ENCODE measurements at regions not wholly inside any gene's neighbourhood (a gene's known extent, or its start where the extent isn't known, plus 50 kb on each side); places are given as distances from the start of the nearest gene placed in this dataset.

GRCh38 chr7:46198701-46199100 lies 277.6 kb upstream of the IGFBP3 start:
- H3K79me1 ChIP-seq (ENCODE audit: low read depth, low read length): no peaks in the 10 kb centered on the region
- no peak overlapping the region for H4K91ac ChIP-seq (replicated peaks; ENCODE audit: insufficient read length, low read length)
- no peak for DNase-seq (ENCODE audit: low read depth in 1 of 2, low spot score in 2 of 2)
- no peak overlapping the region for H2BK12ac ChIP-seq (ENCODE audit: low read depth, low read length)
- no peaks in the 10 kb centered on the region for H3K4me1 ChIP-seq (replicated peaks in 1 of 4; ENCODE audit: control insufficient read depth in 3 of 4, insufficient read depth in 4 of 4, low read length in 3 of 4)
- H3K18ac ChIP-seq (ENCODE audit: extremely low read depth, low read length): no peak overlapping the region
- no peaks in the 10 kb centered on the region for H3K36me3 ChIP-seq (ENCODE audit: control insufficient read depth in 2 of 4, insufficient read depth in 4 of 4, low read length in 3 of 4)
- ChIA-PET CTCF (ENCODE audit: partially characterized antibody) (interaction anchor here (1.0 to 1.5 kb wide), 2 partner anchors 8 to 276 kb away, joined by 3 to 4 read pairs; no protein-coding TSS in a partner anchor), POLR2A (ENCODE audit: partially characterized antibody) (no interaction called here)
- H3K4me3 ChIP-seq (ENCODE audit: extremely low read depth in 1 of 4, insufficient read depth in 2 of 4, low read depth in 3 of 4, low read length in 4 of 4): no peak overlapping the region
- no peak overlapping the region for H3K4me2 ChIP-seq (ENCODE audit: insufficient read depth in 1 of 2, low read depth in 2 of 2, low read length in 2 of 2)
- 93% methylated on average over 1 of the region's 1 CpG; no CpG with 5 or more reads in 1 of the 2 experiments for WGBS, 2 experiments (ENCODE audit: extremely low coverage in 1 of 2, insufficient coverage in 1 of 2, insufficient read length in 1 of 2, insufficient replicate concordance in 2 of 2, low coverage in 1 of 2, low lambda C conversion rate in 2 of 2, missing lambda C conversion rate in 1 of 2)
- H4K8ac ChIP-seq (ENCODE audit: extremely low read depth, insufficient read depth, low read length): no peak overlapping the region
- no peak overlapping the region for H2BK5ac ChIP-seq (ENCODE audit: low read depth, low read length)
- H2AK5ac ChIP-seq (ENCODE audit: low read depth, low read length): no peak overlapping the region
- H3K4ac ChIP-seq (replicated peaks; ENCODE audit: insufficient read length, low read depth, low read length): no peak overlapping the region
- H4K5ac ChIP-seq (ENCODE audit: insufficient read length, low read depth, low read length): no peak overlapping the region
- no peak overlapping the region for H3K27ac ChIP-seq (ENCODE audit: low read depth, low read length)
- no peak for TF ChIP-seq SUZ12 (IDR thresholded peaks at IDR 0.05; ENCODE audit: low read length)
- TF ChIP-seq, protein P1, sequence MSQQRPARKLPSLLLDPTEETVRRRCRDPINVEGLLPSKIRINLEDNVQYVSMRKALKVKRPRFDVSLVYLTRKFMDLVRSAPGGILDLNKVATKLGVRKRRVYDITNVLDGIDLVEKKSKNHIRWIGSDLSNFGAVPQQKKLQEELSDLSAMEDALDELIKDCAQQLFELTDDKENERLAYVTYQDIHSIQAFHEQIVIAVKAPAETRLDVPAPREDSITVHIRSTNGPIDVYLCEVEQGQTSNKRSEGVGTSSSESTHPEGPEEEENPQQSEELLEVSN (IDR thresholded peaks at IDR 0.05): no peak
- TF ChIP-seq ATF3 (IDR thresholded peaks at IDR 0.05; ENCODE audit: insufficient read depth, low read depth, low read length): no peak
- no peak for TF ChIP-seq SP4 (IDR thresholded peaks at IDR 0.05; ENCODE audit: low read length)
- TF ChIP-seq PHF8 (conservative IDR thresholded peaks at IDR 0.05; ENCODE audit: low read depth, low read length): no peak
- TF ChIP-seq CTBP2 (IDR thresholded peaks at IDR 0.05; ENCODE audit: borderline replicate concordance, insufficient read depth, insufficient read length, low read length): no peak
- TF ChIP-seq CHD1 (IDR thresholded peaks at IDR 0.05; ENCODE audit: low read depth, low read length): no peak
- no peak for TF ChIP-seq RXRA (IDR thresholded peaks at IDR 0.05; ENCODE audit: insufficient read depth, low read depth, low read length)
- no peak for TF ChIP-seq RFX5 (IDR thresholded peaks at IDR 0.05; ENCODE audit: borderline replicate concordance, low read depth, low read length)
- no peaks in the 10 kb centered on the region for H3K23me2 ChIP-seq (ENCODE audit: low read depth, low read length)
- no peak overlapping the region for H3K9ac ChIP-seq (replicated peaks in 1 of 4; ENCODE audit: extremely low read depth in 1 of 4, low read depth in 3 of 4, low read length in 3 of 4)
- H3K23ac ChIP-seq (ENCODE audit: insufficient read length): no peak overlapping the region
- no peak for FAIRE-seq
- H3K79me2 ChIP-seq (ENCODE audit: control insufficient read depth in 1 of 2, insufficient read depth in 2 of 2, low read length in 2 of 2): no peaks in the 10 kb centered on the region
- H3K9me3 ChIP-seq (ENCODE audit: insufficient read depth in 2 of 2, low read depth in 1 of 2, low read length in 1 of 2): no peaks in the 10 kb centered on the region
- no peak overlapping the region for H3K56ac ChIP-seq (replicated peaks; ENCODE audit: insufficient read length, low read depth, low read length)
- no peak overlapping the region for H2BK120ac ChIP-seq (replicated peaks; ENCODE audit: low read depth, low read length)
- H3K14ac ChIP-seq (ENCODE audit: insufficient read length): no peak overlapping the region
- no peak overlapping the region for H2BK15ac ChIP-seq (ENCODE audit: low read length)
- no peaks in the 10 kb centered on the region for H3K27me3 ChIP-seq (replicated peaks in 1 of 4; ENCODE audit: control insufficient read depth in 3 of 4, extremely low read depth in 1 of 4, insufficient read depth in 3 of 4, low read length in 3 of 4)
- H4K20me1 ChIP-seq (replicated peaks in 1 of 2; ENCODE audit: control insufficient read depth in 1 of 2, insufficient read depth in 2 of 2, low read length in 2 of 2): no peaks in the 10 kb centered on the region
- H2AFZ ChIP-seq (ENCODE audit: low read length): no peak overlapping the region
- H2BK20ac ChIP-seq (ENCODE audit: low read length): no peak overlapping the region

All from H1 (cell line).